DMS79 treated with DMSO at 0.1 percent for 48 hours (cell line): ENCODE measurements at regions not wholly inside any gene's neighbourhood (a gene's known extent, or its start where the extent isn't known, plus 50 kb on each side); places are given as distances from the start of the nearest gene placed in this dataset.
"Not testable (repeated sequence)": the region's sequence is repeated elsewhere in the genome, so short reads cannot be mapped to it uniquely, and the experiment has no call there.

Experiments
- DNase-seq: peaks from one replicate; lab custom pipeline; 2025; lab: John Stamatoyannopoulos, UW

DNA sequence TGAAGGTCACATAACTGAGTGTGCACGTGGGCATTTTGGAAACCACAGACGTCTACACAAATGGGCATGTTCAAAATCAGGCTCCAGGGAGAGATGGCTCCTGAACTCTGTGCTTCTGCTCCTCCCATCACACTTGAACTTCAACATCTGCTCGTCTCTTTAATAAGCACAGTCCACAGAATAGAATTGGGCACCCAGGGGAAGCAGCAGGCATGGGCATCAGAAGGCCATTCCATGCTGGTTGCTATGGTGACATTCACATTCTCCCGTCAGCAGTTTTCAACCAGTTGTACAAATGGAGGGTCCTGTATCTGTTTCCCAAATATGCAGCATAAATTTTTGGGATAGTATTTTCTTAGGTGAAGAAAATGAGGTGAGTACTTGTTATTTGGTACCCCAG lies 183.7 kb upstream of the COPS8 start:
- DNase-seq: no peak

DNA sequence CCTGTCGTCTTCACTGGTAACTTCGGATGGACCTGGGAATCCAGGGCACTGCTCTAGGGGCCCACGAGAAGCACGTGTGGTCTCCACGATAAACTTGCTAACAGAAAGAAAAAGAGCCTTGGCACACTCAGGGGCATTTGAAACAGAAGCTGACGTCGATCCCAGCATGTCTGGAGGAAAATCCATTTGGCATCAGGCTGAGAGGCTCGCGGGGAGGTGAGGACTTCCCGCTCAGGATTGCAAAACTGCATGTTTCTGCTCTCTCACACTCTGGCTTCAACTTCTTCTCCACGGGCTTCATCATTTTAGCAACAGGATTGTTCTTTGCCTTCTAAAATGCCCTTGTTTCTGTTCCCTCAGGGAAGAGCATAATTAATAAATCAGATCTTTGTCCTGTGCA lies 181.7 kb upstream of the COPS8 start:
- no peak for DNase-seq

DNA sequence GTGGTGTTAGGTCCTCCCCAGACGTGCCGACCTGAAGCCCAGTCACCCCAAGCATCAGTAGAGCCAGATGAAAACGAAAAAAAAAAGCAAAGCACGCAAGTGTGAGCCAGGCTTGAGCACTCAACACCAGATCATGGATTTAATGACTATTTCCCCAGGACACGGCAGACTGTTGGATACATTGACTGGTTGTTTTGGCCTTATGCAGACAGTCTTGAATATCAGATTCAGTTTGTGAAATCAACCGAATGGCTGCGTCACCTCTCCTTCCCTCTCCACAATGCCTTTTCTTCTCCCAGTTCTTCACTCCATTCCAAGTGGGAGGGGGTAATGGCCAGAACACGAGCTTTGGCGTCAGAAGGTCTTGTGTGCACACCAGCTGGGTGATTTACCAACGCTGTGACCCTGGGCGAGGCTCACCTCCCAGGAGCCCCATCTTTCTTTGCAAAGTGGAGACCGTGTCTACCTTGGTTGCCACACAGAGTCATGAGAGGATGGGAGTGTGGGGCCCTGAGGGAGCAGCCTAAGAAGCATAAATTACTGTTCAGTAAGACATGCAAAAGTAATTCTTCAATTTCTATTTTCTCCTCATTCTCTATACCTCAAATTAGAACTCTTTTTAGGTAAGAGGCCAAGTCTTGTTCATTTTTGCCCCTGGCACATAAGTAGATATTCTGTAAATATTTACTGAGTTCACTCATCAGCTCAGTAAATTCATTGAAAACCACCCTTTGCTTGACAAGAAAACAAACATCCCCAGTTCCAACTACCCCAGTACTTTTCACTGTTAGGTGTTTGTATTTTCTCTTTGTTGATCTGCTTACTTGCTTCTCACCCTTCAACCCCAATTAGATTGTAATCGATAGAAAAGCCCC lies 181.1 kb upstream of the COPS8 start:
- no peak for DNase-seq

DNA sequence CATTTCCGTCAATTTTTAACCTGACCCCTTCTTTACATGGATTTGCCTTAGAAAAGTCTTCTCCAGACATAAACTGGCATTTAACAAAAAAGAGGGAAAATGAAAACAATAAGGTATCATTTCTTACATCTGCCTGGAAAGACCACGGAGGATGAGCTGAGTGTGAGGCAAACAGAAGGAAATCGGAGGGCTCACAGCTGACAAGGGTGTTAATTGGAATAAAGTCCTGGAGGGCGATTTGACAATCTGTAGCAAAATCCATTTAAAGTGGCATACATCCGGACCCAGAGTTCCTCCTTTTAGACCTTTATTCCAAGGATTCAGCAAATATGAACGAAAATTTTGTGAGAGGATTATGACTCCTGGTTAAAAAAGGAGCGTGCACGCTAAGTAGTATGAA lies 179.7 kb upstream of the COPS8 start:
- no peak for DNase-seq

DNA sequence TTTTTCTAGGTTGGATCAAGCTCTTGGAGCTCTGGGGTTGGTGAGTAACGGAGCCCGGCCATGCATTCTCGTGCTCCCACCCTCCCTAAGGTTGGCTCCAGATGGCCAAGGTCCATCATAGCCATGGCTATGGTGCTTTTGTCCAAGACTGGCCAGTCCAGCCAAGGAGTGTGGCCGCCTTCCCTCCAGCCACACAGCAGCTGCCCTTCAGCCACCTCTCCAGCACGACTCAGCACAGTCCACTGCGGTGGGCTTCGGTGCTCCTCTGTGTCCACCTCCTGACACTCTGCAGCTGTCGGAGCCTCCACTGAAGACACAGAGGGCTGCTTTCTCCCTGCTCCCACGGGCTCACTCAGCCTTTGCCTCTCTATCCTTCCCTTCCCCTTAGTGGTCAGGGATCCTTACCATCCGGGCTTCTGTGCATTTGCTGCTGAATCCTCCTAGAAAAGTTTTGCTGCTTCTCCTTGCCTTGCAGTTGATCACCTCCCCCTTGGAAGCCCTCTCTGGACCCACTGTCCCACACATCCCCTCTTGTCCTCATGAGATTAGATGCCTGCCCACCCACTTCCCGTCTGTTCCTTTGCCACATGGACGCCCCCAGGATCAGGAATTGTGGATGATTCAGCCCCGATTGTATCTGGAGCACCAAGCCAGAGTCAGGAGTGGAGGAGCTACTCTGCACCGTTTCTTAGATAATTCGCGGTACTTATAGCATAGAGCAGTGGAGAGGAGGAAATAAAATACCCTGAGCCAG lies 177.1 kb upstream of the COPS8 start:
- DNase-seq: no peak

DNA sequence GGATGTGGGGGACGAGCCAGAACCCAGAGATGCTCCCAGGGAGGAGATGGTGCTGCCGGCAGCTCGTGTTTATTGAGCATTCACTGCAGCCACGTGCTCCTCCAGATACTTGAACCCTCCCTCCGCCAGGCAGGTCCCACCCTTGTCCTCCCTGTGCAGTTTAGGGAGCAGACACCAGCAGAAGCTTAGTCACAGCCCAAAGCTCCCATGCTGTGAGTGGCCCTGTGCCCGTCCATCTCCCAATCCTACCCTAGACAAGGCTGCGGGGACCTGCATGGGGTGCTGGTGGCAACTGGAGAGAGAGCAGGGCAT lies 176.5 kb upstream of the COPS8 start:
- DNase-seq: no peak

GRCh38 chr2:236909802-236910201 lies 175.9 kb upstream of the COPS8 start:
- no peak for DNase-seq

GRCh38 chr2:236910781-236911495 lies 174.8 kb upstream of the COPS8 start:
- DNase-seq: no peak

DNA sequence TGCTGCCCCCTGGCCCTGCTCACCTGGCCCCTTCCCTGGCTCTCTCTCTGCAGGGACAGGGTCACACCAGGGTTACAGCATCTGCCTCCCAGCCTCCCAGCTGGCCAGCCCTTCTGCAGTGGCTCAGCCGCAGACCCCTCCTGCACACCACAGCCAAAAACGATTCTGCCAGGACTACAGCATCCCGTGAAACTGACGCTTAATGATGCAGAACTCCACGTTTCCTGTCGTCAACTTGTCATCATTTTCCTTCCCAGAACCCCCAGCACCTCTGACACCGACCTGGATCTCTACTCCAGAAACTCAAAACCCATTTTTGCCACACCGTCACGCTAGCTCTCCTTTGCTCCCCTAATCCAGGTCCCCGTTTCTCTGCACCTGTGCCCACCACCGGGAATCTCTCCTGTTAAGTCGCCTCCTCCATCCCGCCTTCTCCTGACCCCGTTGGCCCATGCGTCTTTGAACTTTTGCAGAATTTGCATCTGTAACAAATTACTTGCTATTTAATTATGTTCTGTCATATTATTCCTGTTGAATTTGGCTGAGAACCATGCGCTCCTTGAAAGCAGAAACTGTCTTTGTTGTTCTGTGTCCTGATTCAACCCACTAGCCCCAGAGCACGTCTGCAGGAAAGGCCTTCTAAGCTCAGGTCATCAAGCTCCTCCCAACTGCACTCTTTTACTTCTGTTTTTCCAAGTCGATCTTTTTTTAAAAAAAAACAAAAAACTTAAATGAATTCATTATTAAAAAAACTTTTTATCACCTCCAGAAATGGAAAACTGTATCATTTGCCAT lies 173.2 kb upstream of the COPS8 start:
- no peak for DNase-seq

GRCh38 chr2:236915186-236915585 lies 170.5 kb upstream of the COPS8 start:
- no peak for DNase-seq

- no peak for DNase-seq
Measured at GRCh38 chr2:236915726-236916125, 170.0 kb upstream of the COPS8 start.

DNA sequence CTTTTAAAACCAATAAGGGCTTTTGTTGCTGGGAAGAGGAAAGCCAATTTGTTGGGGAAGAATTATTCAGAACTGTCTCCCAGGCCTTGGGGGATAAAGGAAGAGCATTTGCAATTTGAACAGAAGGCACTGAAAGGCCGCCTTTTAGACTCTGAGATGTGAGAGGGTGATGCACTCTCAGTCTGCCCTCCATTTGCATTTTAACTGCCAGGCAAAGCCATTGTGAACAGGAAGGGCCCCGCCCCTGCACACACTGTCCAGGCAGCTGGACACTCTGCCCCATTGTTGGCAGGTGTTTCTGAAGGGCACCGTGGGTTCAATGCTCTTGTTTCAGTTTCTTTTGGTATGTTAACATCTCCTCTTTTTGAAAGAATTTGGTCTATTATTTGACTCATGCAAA lies 169.5 kb upstream of the COPS8 start:
- DNase-seq: no peak

DNA sequence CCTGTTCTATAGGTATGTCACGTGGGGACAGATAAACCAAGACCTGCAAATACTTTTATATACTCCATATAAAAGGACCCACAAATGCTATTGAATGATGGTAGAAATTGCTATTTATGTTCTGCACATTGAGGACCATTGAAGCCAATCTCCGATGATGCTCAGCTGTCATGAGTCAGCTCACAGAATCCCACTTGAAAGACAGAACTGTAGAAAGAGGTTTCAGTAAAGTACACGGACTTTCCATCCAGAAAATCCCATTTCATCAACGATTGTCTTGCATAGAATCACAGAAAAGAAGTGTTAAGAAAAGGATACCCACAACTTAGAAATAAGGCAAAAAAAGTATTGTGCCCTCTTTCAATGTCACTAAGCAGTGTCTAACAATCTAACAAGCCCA lies 169.0 kb upstream of the COPS8 start:
- DNase-seq: no peak

- no peak for DNase-seq
Measured at GRCh38 chr2:236917164-236917563, 168.5 kb upstream of the COPS8 start.

DNA sequence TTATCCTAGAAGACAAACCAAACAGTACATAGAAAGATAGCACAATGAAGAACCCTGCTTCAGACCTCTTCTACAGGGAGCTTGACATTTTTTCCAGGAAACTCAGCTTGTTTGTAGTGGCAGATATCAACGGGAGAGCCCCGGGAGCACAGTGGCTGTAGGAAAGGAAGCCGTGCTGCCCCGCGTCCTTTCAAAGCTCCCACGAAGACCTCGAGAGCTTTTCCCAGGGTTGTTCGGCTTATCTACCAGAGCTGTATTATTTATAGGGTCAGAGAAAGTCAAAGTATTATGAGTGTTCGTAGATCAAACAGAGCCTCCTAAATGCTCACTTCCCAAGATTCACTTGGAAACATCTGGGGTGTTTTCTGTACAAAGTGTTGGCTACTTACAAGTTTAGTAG lies 167.1 kb upstream of the COPS8 start:
- DNase-seq: no peak

DNA sequence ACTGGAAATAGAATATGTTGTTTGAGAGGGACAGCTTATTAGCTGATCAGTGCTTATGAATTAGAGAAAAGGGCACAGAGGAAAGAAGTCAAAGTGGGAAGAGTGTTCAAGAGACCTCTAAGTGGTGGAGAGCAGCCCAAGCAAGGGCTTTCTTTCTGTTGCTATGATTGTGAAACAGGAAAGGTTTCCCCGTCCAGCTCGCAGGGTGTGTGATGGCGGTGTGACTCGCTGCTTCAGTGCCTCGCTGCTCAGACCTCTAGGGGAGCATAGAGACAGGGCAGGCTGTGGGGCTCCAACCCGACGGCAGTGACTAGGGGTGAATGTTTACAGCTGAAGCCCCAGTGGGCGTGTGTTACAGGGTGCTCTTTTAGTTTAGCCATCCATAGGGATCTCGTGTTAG lies 166.5 kb upstream of the COPS8 start:
- no peak for DNase-seq

DNA sequence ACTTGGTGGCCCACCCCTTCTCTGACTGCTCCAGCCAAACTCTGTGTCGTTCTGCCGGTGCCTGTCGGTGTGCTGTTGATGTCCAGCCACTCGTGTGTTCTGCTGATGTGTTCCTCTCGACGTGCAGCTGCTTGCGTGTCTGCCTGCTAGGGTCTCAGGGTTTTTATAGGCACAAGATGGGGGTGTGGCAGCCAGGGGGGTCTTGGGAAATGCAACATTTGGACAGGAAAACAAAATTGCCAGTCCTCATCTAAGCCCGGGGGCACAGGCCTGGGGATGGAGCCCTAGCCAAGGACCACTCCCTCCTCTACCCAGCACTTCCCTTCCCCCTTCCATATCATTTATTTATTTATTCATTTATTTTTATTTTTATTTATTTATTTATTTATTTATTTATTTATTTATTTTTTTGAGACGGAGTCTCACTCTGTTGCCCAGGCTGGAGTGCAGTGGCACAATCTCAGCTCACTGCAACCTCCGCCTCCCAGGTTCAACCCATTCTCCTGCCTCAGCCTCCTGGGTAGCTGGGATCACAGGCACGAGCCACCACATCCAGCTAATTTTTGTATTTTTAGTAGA lies 165.8 kb upstream of the COPS8 start:
- not testable (repeated sequence) for DNase-seq

GRCh38 chr2:236922061-236922460 lies 163.6 kb upstream of the COPS8 start:
- no peak for DNase-seq

DNA sequence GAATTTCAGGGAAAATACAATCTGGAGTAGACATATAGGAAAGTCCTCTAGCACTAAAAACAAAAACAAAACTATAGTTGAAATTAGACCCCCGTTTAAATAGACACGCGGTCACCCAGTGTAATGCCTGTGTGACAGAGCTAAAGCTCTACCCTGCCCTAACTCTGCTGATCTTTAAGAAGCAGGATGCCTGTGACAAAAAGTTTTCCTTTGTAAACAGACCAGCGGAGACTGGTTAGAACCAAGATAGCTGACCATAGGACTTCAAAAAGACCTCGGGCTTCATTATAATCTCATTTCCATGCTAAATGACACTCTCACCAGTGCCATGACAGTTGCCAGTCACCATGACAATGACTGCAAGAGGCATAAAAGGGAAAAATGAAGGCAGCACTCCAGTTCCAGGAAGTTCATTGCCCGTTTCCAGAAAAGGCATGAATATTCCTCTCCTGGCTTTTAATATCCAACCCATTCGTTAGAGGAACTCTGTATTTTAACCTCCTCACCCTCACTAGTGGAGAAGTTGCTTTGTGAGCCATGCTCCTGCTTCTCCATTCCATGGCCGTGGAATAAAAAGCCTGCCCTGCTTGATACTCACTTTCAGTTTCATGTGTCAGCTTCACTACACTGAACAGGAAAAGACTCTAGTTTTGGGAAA lies 157.2 kb upstream of the COPS8 start:
- no peak for DNase-seq

- no peak for DNase-seq
Measured at GRCh38 chr2:236932831-236933361, 152.8 kb upstream of the COPS8 start.

GRCh38 chr2:236934166-236934565 lies 151.5 kb upstream of the COPS8 start:
- DNase-seq: no peak
